Nephron progenitor cell (in vitro differentiated cells): ENCODE measurements at regions not wholly inside any gene's neighbourhood (a gene's known extent, or its start where the extent isn't known, plus 50 kb on each side); places are given as distances from the start of the nearest gene placed in this dataset.

ENCODE experiments used
- DNase-seq: peaks from one replicate; pipeline ENCODE4 v3.0.0; 2021
- H3K27ac Mint-ChIP-seq: 2 replicates; pipeline ENCODE4 v1.8.0; 2021; ENCODE audit warnings: mild to moderate bottlenecking, moderate library complexity, mixed read lengths
- H3K27me3 Mint-ChIP-seq: 2 replicates; pipeline ENCODE4 v1.8.0; 2021; ENCODE audit warnings: mild to moderate bottlenecking, low read depth, mixed read lengths; ENCODE audit not compliant: poor library complexity
- H3K36me3 Mint-ChIP-seq: 2 replicates; pipeline ENCODE4 v1.8.0; 2021; ENCODE audit warnings: low read depth, mixed read lengths
- H3K4me1 Mint-ChIP-seq: 2 replicates; pipeline ENCODE4 v1.8.0; 2021; ENCODE audit warnings: mixed read lengths
- H3K4me3 Mint-ChIP-seq: 2 replicates; pipeline ENCODE4 v1.8.0; 2021; ENCODE audit warnings: mild to moderate bottlenecking, moderate library complexity, mixed read lengths
- H3K9me3 Mint-ChIP-seq: 2 replicates; pipeline ENCODE4 v1.8.0; 2021; ENCODE audit warnings: mild to moderate bottlenecking, moderate library complexity, mixed read lengths
- TF ChIP-seq, protein P1 (sequence below): fragments of 200-600 bp; sonication (generic); IDR thresholded peaks from 2 replicates; pipeline ENCODE4 v1.5.0; 2021; ENCODE audit warnings: antibody characterized with exemption

- H3K27ac Mint-ChIP-seq: peak overlapping the region; percentile 64
- H3K36me3 Mint-ChIP-seq: no peaks in the 10 kb centered on the region
- TF ChIP-seq, protein P1, sequence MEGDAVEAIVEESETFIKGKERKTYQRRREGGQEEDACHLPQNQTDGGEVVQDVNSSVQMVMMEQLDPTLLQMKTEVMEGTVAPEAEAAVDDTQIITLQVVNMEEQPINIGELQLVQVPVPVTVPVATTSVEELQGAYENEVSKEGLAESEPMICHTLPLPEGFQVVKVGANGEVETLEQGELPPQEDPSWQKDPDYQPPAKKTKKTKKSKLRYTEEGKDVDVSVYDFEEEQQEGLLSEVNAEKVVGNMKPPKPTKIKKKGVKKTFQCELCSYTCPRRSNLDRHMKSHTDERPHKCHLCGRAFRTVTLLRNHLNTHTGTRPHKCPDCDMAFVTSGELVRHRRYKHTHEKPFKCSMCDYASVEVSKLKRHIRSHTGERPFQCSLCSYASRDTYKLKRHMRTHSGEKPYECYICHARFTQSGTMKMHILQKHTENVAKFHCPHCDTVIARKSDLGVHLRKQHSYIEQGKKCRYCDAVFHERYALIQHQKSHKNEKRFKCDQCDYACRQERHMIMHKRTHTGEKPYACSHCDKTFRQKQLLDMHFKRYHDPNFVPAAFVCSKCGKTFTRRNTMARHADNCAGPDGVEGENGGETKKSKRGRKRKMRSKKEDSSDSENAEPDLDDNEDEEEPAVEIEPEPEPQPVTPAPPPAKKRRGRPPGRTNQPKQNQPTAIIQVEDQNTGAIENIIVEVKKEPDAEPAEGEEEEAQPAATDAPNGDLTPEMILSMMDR: no peak
- no peak overlapping the region for H3K4me3 Mint-ChIP-seq
- H3K4me1 Mint-ChIP-seq: peaks cover 7% of the 10 kb centered on the region
- no peak for DNase-seq
- peaks cover 3% of the 10 kb centered on the region for H3K27me3 Mint-ChIP-seq
- H3K9me3 Mint-ChIP-seq: no peaks in the 10 kb centered on the region
These were observed 136.5 kb downstream of the SNX18 start for GRCh38 chr5:54653956-54654614.

GRCh38 chr5:54651482-54652076 lies 134.0 kb downstream of the SNX18 start:
- no peak overlapping the region for H3K27ac Mint-ChIP-seq
- TF ChIP-seq, protein P1: no peak
- H3K4me3 Mint-ChIP-seq: no peak overlapping the region
- H3K4me1 Mint-ChIP-seq: peaks cover 19% of the 10 kb centered on the region
- no peaks in the 10 kb centered on the region for H3K27me3 Mint-ChIP-seq
- no peak for DNase-seq
- peaks cover 16% of the 10 kb centered on the region for H3K9me3 Mint-ChIP-seq
- peaks cover 7% of the 10 kb centered on the region for H3K36me3 Mint-ChIP-seq

DNA sequence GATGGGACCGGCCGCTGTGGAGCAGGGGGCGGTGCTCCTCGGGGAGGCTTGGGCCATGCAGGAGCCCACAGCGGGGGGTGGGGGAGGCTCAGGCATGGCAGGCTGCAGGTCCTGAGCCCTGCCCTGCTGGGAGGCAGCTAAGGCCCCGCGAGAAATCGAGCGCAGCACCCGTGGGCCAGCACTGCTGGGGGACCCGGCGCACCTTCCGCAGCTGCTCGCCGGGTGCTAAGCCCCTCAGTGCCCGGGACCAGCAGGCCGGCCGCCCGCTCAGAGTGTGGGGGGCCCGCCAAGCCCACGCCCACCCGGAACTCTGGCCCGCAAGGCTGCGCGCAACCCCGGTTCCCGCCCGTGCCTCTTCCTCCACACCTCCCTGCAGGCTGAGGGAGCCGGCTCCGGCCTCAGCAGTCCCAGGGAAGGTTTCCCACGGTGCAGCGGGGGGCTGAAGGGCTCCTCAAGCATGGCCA lies 131.5 kb downstream of the SNX18 start:
- peaks cover 30% of the 10 kb centered on the region for H3K4me1 Mint-ChIP-seq
- no peak overlapping the region for H3K4me3 Mint-ChIP-seq
- no peak for DNase-seq
- no peak overlapping the region for H3K27ac Mint-ChIP-seq
- H3K36me3 Mint-ChIP-seq: peaks cover 7% of the 10 kb centered on the region
- TF ChIP-seq, protein P1: no peak
- H3K9me3 Mint-ChIP-seq: peaks cover 16% of the 10 kb centered on the region
- H3K27me3 Mint-ChIP-seq: no peaks in the 10 kb centered on the region

- Mint-ChIP-seq H3K4me1 (peaks cover 35% of the 10 kb centered on the region), H3K27ac (peak overlapping the region; percentile 94), H3K36me3 (peaks cover 7% of the 10 kb centered on the region), H3K9me3 (peaks cover 16% of the 10 kb centered on the region), H3K27me3 (no peaks in the 10 kb centered on the region), H3K4me3 (peak overlapping the region; percentile 41)
- peak; percentile 32 for DNase-seq
- TF ChIP-seq, protein P1: no peak
These were observed 129.0 kb downstream of the SNX18 start for GRCh38 chr5:54646356-54647101.

GRCh38 chr5:54645882-54646355 lies 128.4 kb downstream of the SNX18 start:
- Mint-ChIP-seq H3K4me3 (peak overlapping the region; percentile 9), H3K4me1 (peaks cover 35% of the 10 kb centered on the region), H3K9me3 (peaks cover 16% of the 10 kb centered on the region), H3K36me3 (peaks cover 7% of the 10 kb centered on the region), H3K27ac (peak overlapping the region; percentile 94), H3K27me3 (no peaks in the 10 kb centered on the region)
- TF ChIP-seq, protein P1: no peak
- DNase-seq: no peak
